Urinary bladder (tissue), 3 donors: ENCODE measurements at regions not wholly inside any gene's neighbourhood (a gene's known extent, or its start where the extent isn't known, plus 50 kb on each side); places are given as distances from the start of the nearest gene placed in this dataset.

Experiments used
- DNase-seq: peaks from one replicate; pipeline ENCODE4 v3.0.0-alpha.2; 2015; ENCODE audit errors: extremely low spot score
- H3K27ac ChIP-seq: one replicate; pipeline ENCODE4 v1.5.1; 2013; ENCODE audit warnings: low read depth, mild to moderate bottlenecking, moderate library complexity
- H3K36me3 ChIP-seq: one replicate; pipeline ENCODE4 v1.6.1; 2013; ENCODE audit warnings: mild to moderate bottlenecking, moderate library complexity; ENCODE audit not compliant: insufficient read depth
- H3K4me1 ChIP-seq: one replicate; pipeline ENCODE4 v1.6.1; 2013; ENCODE audit warnings: mild to moderate bottlenecking, moderate library complexity; ENCODE audit not compliant: insufficient read depth
- H3K4me3 ChIP-seq: one replicate; pipeline ENCODE4 v1.5.1; 2013; ENCODE audit warnings: low read depth, low read length
- WGBS: extraction: QIAGEN DNeasy Blood & Tissue Kit; methylation state at CpG from one replicate; pipeline ENCODE4 v1.1.7; 2013; 5-methylcytosine and 5-hydroxymethylcytosine counted together
- donor health status: healthy with polysubstance abuse.
- donor health status: healthy.

- no peak overlapping the region for H3K4me3 ChIP-seq
Measured at GRCh38 chr4:165663411-165663810, 209.6 kb upstream of the TLL1 start.

DNA sequence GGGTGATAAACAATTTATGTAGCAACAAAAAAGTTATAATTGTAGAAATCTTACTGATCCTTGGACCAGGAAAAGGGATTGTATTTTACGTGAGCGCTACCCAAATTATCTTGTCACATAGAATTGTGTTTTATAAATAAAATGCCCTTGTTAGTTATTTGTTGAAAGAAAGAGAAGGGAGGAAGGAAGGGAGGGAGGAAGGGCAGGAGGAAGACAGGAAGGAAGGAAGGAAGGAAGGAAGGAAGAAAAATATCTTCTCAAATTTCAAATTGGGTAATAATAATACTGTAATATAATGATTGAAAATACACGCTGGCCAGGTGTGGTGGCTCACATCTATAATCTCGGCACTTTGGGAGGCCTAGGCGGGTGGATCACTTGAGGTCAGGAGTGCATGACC is 206.2 kb upstream of the TLL1 start:
- no peaks in the 10 kb centered on the region for H3K36me3 ChIP-seq
- no peak for DNase-seq
- H3K4me3 ChIP-seq, result no peak overlapping the region
- no peaks in the 10 kb centered on the region for H3K4me1 ChIP-seq
- 93% methylated on average over 5 of the region's 5 CpGs for WGBS
- no peak overlapping the region for H3K27ac ChIP-seq

More at GRCh38 chr4:165663411-165663810, 209.6 kb upstream of the TLL1 start:
- DNase-seq, result no peak
- Histone ChIP-seq H3K4me1 (no peaks in the 10 kb centered on the region), H3K36me3 (no peaks in the 10 kb centered on the region), H3K27ac (no peak overlapping the region)

DNA sequence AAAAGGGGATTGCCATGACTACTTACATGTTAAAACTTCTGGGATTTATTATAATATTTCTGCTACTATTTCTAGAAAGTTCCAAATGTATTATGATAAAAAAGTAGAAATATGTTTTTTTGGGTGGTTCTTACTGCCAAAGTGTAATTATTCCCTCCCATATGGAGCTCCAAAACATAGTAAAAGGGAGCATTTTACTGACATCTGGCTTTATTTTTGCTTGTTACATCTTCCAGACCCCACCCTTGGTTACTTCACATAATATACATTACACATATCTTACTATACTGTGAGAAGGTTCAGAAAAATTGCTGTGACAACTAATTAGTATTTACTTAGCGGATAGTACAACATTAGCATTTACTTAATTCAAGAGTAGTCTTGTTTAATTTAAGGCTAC is 205.1 kb upstream of the TLL1 start:
- H3K36me3 ChIP-seq, result no peaks in the 10 kb centered on the region
- no peak overlapping the region for H3K27ac ChIP-seq
- no peak overlapping the region for H3K4me3 ChIP-seq
- no peaks in the 10 kb centered on the region for H3K4me1 ChIP-seq
- WGBS, result 97% methylated on average over 1 of the region's 1 CpG
- no peak for DNase-seq

GRCh38 chr4:165668694-165669093 is 204.3 kb upstream of the TLL1 start:
- no peak overlapping the region for H3K27ac ChIP-seq
- 52% methylated on average over 2 of the region's 2 CpGs for WGBS
- H3K36me3 ChIP-seq, result no peaks in the 10 kb centered on the region
- no peaks in the 10 kb centered on the region for H3K4me1 ChIP-seq
- H3K4me3 ChIP-seq, result no peak overlapping the region
- DNase-seq, result no peak

- DNase-seq, result no peak
- WGBS, result 88% methylated on average over 8 of the region's 8 CpGs
- Histone ChIP-seq H3K27ac (no peak overlapping the region), H3K4me1 (no peaks in the 10 kb centered on the region), H3K4me3 (no peak overlapping the region), H3K36me3 (no peaks in the 10 kb centered on the region)
Measured at GRCh38 chr4:165677081-165677480, 196.0 kb upstream of the TLL1 start.

GRCh38 chr4:165678236-165678935 is 194.7 kb upstream of the TLL1 start:
- Histone ChIP-seq H3K36me3 (no peaks in the 10 kb centered on the region), H3K27ac (no peak overlapping the region), H3K4me3 (no peak overlapping the region), H3K4me1 (no peaks in the 10 kb centered on the region)
- DNase-seq, result peak; percentile 52
- 67% methylated on average over 6 of the region's 6 CpGs for WGBS

DNA sequence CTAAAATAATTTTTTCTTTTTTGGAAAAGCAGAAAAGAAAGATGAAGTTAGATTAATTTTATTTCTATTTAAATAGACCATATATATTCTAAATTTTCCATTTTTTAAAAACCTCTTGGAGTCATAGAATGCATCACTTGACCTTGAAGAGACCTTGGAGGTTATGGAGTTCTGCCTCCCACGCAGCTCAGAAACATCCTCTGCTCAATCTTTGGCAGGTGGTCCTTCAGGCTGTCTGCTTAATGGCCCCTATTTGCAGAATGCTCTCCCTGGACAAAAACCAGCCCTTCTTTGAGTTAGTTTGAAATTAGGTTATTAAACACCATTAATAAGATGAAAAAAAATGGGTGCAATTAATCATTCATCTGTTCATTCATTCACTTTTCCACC is 194.1 kb upstream of the TLL1 start:
- no peak for DNase-seq
- H3K36me3 ChIP-seq, result no peaks in the 10 kb centered on the region
- H3K27ac ChIP-seq, result no peak overlapping the region
- no peak overlapping the region for H3K4me3 ChIP-seq
- 88% methylated on average over 1 of the region's 1 CpG for WGBS
- no peaks in the 10 kb centered on the region for H3K4me1 ChIP-seq

DNA sequence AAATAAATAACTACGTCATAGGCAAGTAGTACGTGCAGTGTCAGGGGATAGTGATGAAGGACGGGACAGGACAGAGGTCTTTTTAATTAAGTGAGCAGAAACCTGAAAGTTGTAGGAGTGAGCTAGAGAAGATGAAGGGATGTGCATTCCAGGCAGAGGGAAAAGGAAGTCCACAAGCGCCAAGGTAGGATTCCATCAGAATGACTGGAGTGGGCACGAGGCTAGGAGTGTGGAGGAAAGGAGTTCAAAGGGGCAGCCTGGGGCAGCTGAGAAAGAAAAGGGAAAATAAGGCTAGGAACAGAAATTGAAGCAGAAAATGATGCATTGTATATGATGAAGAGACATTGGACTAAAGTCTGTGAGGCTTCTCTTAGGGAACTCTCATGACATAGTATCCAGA is 192.2 kb upstream of the TLL1 start:
- Histone ChIP-seq H3K4me1 (no peaks in the 10 kb centered on the region), H3K36me3 (no peaks in the 10 kb centered on the region), H3K27ac (no peak overlapping the region), H3K4me3 (no peak overlapping the region)
- WGBS, result 95% methylated on average over 5 of the region's 5 CpGs
- no peak for DNase-seq

DNA sequence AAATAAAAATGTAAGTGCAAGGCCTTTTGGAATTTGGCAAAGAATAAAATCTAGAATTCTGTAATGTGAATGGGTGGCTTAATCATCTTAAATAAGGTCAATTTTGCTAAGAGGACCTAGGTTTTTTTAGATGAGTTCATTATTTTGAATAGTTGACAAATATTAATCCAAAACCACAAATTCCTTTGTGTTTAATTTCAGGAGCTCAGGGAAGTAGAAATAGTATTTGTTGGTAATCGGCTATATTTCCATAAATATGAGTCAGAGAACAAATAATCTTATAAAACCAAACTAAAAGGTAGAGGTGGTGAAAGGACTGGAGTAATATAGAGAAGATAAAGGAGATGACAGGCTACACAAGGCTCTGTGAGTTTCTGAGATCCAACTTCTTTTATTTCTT is 190.4 kb upstream of the TLL1 start:
- H3K27ac ChIP-seq, result no peak overlapping the region

GRCh38 chr4:165684177-165684805 is 188.7 kb upstream of the TLL1 start:
- Histone ChIP-seq H3K27ac (no peak overlapping the region), H3K4me1 (no peaks in the 10 kb centered on the region), H3K36me3 (no peaks in the 10 kb centered on the region), H3K4me3 (no peak overlapping the region)
- no peak for DNase-seq
- WGBS, result 82% methylated on average over 7 of the region's 7 CpGs

More for the DNA sequence above, 190.4 kb upstream of the TLL1 start:
- DNase-seq, result no peak
- Histone ChIP-seq H3K4me3 (no peak overlapping the region), H3K36me3 (no peaks in the 10 kb centered on the region), H3K4me1 (no peaks in the 10 kb centered on the region)
- WGBS, result 41% methylated on average over 1 of the region's 1 CpG

DNA sequence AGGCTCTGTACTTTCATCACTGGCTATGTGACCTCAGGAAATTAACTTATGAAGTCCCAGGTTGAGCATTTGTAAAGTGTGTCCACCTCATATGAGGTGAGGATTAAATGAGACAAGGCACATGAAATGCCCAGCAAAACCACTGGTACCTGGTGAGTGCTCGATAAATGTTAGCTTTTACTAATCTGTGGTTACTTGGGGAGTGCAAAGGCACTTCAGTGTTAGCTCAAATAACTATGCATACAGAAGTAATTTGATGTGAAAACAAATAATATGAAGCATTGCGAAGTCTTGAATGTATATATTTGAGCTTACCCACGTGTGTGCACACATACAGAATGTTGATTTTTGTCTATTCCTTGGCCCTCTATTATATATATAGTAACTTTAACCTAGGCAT is 186.3 kb upstream of the TLL1 start:
- no peak for DNase-seq
- H3K27ac ChIP-seq, result no peak overlapping the region
- no peaks in the 10 kb centered on the region for H3K4me1 ChIP-seq
- 92% methylated on average over 3 of the region's 3 CpGs for WGBS
- no peak overlapping the region for H3K4me3 ChIP-seq
- no peaks in the 10 kb centered on the region for H3K36me3 ChIP-seq

GRCh38 chr4:165689159-165689558 is 183.9 kb upstream of the TLL1 start:
- H3K4me1 ChIP-seq, result no peaks in the 10 kb centered on the region
- no peak for DNase-seq
- WGBS, result 90% methylated on average over 3 of the region's 3 CpGs
- no peak overlapping the region for H3K4me3 ChIP-seq
- H3K36me3 ChIP-seq, result no peaks in the 10 kb centered on the region
- H3K27ac ChIP-seq, result no peak overlapping the region

GRCh38 chr4:165692082-165692481 is 181.0 kb upstream of the TLL1 start:
- H3K36me3 ChIP-seq, result no peaks in the 10 kb centered on the region
- H3K4me3 ChIP-seq, result no peak overlapping the region
- over 99% methylated on average over 3 of the region's 3 CpGs for WGBS
- no peaks in the 10 kb centered on the region for H3K4me1 ChIP-seq
- DNase-seq, result no peak
- H3K27ac ChIP-seq, result no peak overlapping the region

- H3K36me3 ChIP-seq, result no peaks in the 10 kb centered on the region
- no peak overlapping the region for H3K27ac ChIP-seq
- no peak for DNase-seq
- WGBS, result 38% methylated on average over 2 of the region's 2 CpGs
- no peaks in the 10 kb centered on the region for H3K4me1 ChIP-seq
- H3K4me3 ChIP-seq, result no peak overlapping the region
Measured at GRCh38 chr4:165698272-165698671, 174.8 kb upstream of the TLL1 start.
